ENCODE measurements at regions not wholly inside any gene's neighbourhood (a gene's known extent, or its start where the extent isn't known, plus 50 kb on each side); places are given as distances from the start of the nearest gene placed in this dataset.

DNA sequence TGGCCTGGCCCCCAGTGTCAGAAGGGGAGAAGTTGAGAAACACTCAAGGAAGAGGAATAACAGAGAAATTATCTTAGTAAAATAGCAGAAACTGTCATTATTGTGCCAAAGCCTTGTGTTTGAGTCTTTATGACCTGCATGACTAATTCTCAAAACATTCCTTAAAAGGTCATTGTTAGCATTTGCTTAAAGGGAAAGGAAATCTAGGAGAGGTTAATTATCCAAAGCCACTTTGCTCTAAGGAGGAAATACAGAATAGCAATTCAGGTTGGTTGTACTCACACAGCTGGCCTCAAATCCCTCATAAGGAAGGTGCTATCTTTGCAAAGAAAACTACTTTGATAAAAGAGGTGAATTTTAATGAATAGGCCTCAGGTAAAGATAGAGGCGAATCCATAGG, 516.7 kb downstream of the CBLN4 start:
- ChIA-PET CTCF (no interaction called here), POLR2A (no interaction called here)
- no peaks in the 10 kb centered on the region for H3K27me3 Mint-ChIP-seq (ENCODE audit: low read depth)
- DNase-seq = no peak
- no peak for ATAC-seq
- peaks cover 24% of the 10 kb centered on the region for H3K9me3 Mint-ChIP-seq (ENCODE audit: insufficient read depth)
- H3K27ac Mint-ChIP-seq = no peak overlapping the region
- H3K36me3 Mint-ChIP-seq (ENCODE audit: low read depth) = peaks cover 2% of the 10 kb centered on the region
- no peaks in the 10 kb centered on the region for H3K4me1 Mint-ChIP-seq (ENCODE audit: low read depth)
- H3K4me3 Mint-ChIP-seq = no peak overlapping the region

DNA sequence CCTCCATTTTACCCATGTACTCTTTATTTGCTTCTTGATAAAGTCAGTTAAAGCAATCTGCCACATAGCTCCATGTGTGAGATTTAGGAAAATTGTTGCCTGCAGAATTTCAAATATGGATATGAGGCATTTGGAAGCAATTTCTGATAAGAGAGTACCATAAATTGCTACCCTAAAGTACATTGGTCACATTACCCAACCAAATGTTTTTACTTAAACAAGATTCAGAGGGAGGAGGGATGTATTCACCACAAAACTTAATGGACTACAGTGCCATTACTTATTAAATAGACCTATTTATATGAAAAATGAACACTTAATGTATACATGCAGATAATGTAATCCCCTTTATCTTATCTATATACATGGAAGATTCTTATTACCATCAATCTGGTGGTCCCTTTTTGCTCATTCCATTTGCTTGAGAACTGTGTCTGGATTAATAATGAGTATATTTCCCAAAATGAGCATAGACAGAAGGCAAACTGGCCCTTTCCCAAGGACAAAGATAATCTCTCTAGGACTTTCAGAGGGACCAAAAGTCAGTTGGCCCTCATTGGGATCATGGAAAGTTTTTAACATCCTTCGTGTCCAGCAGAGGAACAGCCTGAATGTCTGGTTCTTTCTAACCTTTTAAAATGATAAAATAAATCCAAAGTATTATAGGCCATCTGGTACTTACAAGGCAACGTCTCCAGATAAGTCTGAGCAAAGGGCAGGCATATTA, 526.4 kb downstream of the CBLN4 start:
- no peaks in the 10 kb centered on the region for H3K36me3 Mint-ChIP-seq (ENCODE audit: low read depth)
- ATAC-seq (no peak), DNase-seq (no peak)
- no peak overlapping the region for H3K4me3 Mint-ChIP-seq
- no peaks in the 10 kb centered on the region for H3K4me1 Mint-ChIP-seq (ENCODE audit: low read depth)
- peaks cover 9% of the 10 kb centered on the region for H3K9me3 Mint-ChIP-seq (ENCODE audit: insufficient read depth)
- H3K27ac Mint-ChIP-seq = no peak overlapping the region
- ChIA-PET CTCF (no interaction called here), POLR2A (no interaction called here)
- no peaks in the 10 kb centered on the region for H3K27me3 Mint-ChIP-seq (ENCODE audit: low read depth)

DNA sequence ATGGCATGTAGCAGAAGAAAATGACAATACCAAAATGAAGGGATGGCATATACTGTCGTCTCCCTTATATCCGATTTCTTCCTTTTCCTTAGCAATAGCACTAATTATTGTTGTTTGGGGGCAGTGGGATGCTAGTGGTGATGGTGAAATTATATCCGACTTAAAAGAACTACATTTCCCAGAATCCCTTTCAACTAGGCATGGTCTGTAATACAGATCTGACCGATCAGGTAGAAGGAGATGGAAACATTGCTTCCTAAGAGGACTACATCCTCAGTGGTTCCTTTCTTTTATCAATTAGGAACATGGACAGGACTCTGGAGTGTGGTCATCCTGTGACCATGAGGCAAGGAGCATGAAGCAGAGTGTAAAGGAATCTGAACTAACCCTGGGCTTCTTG, 532.6 kb downstream of the CBLN4 start:
- no peaks in the 10 kb centered on the region for H3K9me3 Mint-ChIP-seq (ENCODE audit: insufficient read depth)
- H3K4me1 Mint-ChIP-seq (ENCODE audit: low read depth) = no peaks in the 10 kb centered on the region
- CTCF ChIA-PET = no interaction called here
- DNase-seq (no peak), ATAC-seq (no peak)
- POLR2A ChIA-PET = no interaction called here
- no peak overlapping the region for H3K4me3 Mint-ChIP-seq
- no peak overlapping the region for H3K27ac Mint-ChIP-seq
- H3K27me3 Mint-ChIP-seq (ENCODE audit: low read depth) = no peaks in the 10 kb centered on the region
- no peaks in the 10 kb centered on the region for H3K36me3 Mint-ChIP-seq (ENCODE audit: low read depth)

DNA sequence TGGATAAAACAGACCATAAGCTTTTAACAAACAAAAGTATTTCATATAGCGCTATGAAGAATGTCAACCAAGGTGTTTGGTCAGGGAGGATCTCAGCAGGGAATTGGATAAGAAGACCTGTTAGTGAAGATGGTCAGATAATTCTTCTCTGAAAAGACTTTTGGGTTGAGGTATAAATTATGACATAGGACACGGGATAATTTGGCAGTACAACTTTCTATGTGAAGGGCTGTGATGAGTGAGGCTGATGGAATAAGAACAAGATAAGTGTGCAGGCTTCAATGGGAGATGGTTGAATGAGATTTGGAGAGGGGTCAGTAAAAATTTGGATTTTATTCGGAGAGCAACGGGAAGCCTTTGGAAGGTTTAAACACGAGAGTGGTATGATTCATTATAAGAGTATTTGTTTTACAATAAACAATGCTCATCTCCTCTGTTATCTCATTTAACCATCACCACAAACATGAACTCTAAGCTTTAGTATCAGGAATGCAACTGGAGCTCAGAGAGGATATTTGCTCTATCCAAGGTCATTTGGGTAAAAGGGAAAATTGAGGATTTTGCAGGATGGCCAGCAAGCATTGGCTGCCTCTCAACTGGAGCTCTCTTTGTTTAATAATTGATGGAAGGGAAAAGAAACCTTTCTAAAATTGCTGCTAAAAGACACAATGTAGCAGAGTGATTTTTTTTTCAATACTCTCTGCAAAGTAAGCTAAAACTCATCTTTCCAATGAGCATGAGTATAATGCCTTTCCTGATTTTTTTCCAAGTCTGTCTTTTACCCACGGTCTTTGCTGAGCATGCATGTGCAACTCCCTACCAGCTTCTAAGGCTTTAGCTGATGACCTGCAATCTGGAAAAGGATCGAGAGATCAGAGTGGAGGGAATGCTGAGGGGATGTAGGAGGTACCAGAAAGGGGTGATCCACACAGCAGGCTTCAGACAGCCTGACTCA, 534.0 kb downstream of the CBLN4 start:
- no peaks in the 10 kb centered on the region for H3K9me3 Mint-ChIP-seq (ENCODE audit: insufficient read depth)
- ChIA-PET POLR2A (no interaction called here), CTCF (no interaction called here)
- ATAC-seq (no peak), DNase-seq (no peak)
- no peaks in the 10 kb centered on the region for H3K4me1 Mint-ChIP-seq (ENCODE audit: low read depth)
- H3K36me3 Mint-ChIP-seq (ENCODE audit: low read depth) = no peaks in the 10 kb centered on the region
- H3K4me3 Mint-ChIP-seq = no peak overlapping the region
- H3K27ac Mint-ChIP-seq = no peak overlapping the region
- H3K27me3 Mint-ChIP-seq (ENCODE audit: low read depth) = no peaks in the 10 kb centered on the region

DNA sequence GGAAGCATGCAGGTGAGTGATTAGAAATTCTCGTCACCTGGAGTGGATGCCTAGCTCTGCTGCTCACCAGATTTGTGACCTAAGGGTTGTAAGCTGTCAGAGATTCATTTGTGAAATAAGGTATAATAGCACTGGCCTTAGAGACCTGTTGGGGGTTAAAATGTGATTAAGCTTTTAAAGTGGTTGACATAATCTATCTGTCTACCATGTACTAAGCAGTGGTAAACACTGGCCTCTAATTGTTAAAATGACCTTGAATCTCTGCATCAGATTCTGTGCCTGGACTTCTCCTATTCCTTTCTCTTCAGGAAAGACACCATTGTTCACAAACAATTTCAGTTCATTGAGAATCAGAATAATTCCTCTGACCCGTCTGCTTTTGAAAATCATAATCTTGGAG, 536.2 kb downstream of the CBLN4 start:
- H3K4me3 Mint-ChIP-seq = no peak overlapping the region
- CTCF ChIA-PET = no interaction called here
- no peaks in the 10 kb centered on the region for H3K4me1 Mint-ChIP-seq (ENCODE audit: low read depth)
- no peaks in the 10 kb centered on the region for H3K36me3 Mint-ChIP-seq (ENCODE audit: low read depth)
- H3K9me3 Mint-ChIP-seq (ENCODE audit: insufficient read depth) = peaks cover 13% of the 10 kb centered on the region
- POLR2A ChIA-PET = no interaction called here
- H3K27me3 Mint-ChIP-seq (ENCODE audit: low read depth) = no peaks in the 10 kb centered on the region
- no peak overlapping the region for H3K27ac Mint-ChIP-seq
- ATAC-seq (no peak), DNase-seq (no peak)

DNA sequence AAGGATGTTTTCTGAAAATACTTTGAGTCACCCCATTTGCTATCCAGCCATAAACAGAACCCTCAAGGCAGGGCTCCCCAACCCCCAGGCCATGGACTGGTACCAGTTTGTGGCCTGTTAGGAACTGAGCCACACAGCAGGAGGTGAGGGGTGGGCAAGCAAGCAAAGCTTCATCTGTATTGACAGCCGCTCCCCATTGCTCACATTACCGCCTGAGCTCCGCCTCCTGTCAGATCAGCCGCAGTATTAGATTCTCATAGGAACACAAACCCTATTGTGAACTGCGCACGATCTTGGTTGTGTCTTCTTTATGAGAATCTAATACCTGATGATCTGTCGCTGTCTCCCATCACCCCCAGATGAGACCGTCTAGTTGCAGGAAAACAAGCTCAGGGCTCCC, 543.8 kb downstream of the CBLN4 start:
- Mint-ChIP-seq H3K27me3 (ENCODE audit: low read depth) (no peaks in the 10 kb centered on the region), H3K27ac (no peak overlapping the region), H3K9me3 (ENCODE audit: insufficient read depth) (peaks cover 16% of the 10 kb centered on the region), H3K4me3 (no peak overlapping the region), H3K4me1 (ENCODE audit: low read depth) (no peaks in the 10 kb centered on the region), H3K36me3 (ENCODE audit: low read depth) (no peaks in the 10 kb centered on the region)
- CTCF ChIA-PET = no interaction called here
- no peak for DNase-seq
- POLR2A ChIA-PET = interaction anchor here (0.5 kb wide), 1 partner anchor 181 kb away, joined by 3 read pairs; no protein-coding TSS in a partner anchor
- ATAC-seq = no peak

DNA sequence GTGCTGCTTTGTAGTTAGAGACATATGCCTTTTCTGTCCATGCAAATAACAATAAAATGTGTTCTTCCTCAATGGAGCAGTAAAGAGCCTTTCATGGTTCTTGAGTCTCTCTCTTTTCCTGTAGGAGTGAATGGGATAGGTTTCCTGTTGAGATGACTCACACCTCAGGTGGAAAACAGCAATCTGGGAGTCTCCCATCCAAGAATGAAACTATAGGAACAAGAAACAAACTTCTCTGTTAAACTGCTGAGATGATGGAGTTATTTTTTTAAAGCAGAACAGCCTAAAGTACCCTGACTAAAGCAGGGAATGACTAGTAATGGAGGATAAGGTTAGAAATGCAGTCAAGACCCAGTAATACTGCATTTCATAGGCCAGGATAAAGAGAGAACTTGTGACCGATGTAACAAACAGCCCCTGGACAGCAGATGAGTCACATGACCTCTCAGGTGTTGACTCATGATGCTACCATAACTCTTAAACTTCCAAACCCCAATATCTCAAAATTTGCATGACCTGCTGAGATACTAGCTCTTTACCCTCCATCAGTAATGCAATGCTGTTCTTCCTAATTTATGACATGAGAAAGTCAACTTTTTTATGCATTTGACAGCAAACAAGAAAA, 548.9 kb downstream of the CBLN4 start:
- Mint-ChIP-seq H3K27ac (no peak overlapping the region), H3K36me3 (ENCODE audit: low read depth) (no peaks in the 10 kb centered on the region), H3K27me3 (ENCODE audit: low read depth) (no peaks in the 10 kb centered on the region), H3K4me3 (no peak overlapping the region), H3K4me1 (ENCODE audit: low read depth) (no peaks in the 10 kb centered on the region), H3K9me3 (ENCODE audit: insufficient read depth) (peaks cover 4% of the 10 kb centered on the region)
- DNase-seq (no peak), ATAC-seq (no peak)
- ChIA-PET CTCF (no interaction called here), POLR2A (no interaction called here)

DNA sequence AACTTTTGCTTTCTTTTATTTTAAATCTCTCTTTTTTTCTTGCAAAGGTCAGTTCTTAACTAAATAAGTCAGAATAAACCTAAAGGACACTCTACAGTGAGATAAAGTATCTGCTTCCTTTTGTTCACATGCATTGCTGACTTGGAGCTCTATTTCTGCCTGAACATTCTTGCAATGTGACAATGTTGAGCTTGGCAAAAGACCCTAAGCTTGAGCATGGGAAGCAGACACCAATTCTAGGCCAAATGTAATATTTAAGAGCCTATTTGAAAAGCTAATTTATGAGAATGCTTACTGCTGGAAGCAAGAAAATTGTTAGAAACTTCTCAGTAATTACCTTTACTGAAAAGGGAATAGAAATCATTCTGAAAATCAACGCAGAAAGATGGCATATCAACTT, 556.2 kb downstream of the CBLN4 start:
- ChIA-PET CTCF (no interaction called here), POLR2A (no interaction called here)
- Mint-ChIP-seq H3K4me3 (no peak overlapping the region), H3K4me1 (ENCODE audit: low read depth) (no peaks in the 10 kb centered on the region), H3K27ac (no peak overlapping the region), H3K36me3 (ENCODE audit: low read depth) (no peaks in the 10 kb centered on the region), H3K9me3 (ENCODE audit: insufficient read depth) (no peaks in the 10 kb centered on the region), H3K27me3 (ENCODE audit: low read depth) (no peaks in the 10 kb centered on the region)
- DNase-seq (no peak), ATAC-seq (no peak)

DNA sequence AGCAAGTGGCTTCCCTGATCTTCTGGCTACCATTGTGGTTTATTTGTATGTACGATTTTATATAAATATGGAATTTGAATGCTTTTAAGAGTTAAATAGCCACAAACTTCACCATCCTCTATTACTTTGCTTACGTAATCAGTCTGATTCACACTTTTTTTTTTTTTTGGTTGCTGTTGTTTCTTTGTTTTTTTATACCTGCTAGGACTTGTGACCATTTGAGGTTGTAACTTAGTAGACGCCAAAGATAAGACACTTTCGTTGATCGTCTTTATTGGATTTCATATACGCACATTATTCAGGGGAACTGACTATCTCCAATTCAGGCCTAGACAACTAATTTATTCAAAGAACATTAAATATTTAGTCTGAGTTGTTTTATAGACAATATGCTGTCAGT, 559.0 kb downstream of the CBLN4 start:
- H3K4me3 Mint-ChIP-seq = no peak overlapping the region
- no peaks in the 10 kb centered on the region for H3K36me3 Mint-ChIP-seq (ENCODE audit: low read depth)
- H3K9me3 Mint-ChIP-seq (ENCODE audit: insufficient read depth) = no peaks in the 10 kb centered on the region
- ATAC-seq (no peak), DNase-seq (no peak)
- ChIA-PET CTCF (no interaction called here), POLR2A (no interaction called here)
- H3K27me3 Mint-ChIP-seq (ENCODE audit: low read depth) = no peaks in the 10 kb centered on the region
- no peaks in the 10 kb centered on the region for H3K4me1 Mint-ChIP-seq (ENCODE audit: low read depth)
- H3K27ac Mint-ChIP-seq = no peak overlapping the region

DNA sequence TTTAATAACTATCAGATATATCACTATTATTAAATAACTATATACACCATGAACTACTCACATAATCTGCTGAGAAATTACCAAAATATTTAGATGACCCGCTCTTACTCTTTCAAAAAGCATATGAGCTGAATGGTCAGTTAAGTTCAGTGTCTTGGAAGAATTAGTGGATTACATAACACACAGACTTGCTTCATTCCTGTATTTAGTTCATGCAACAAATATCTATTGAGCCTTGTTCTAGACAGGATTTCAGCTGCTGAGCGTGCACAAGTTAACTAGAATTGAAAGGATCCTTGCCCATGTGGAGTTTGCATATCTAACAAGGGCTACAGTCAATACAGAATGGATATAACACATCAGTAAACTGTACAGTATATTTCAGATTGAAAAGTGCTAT, 566.2 kb downstream of the CBLN4 start:
- Mint-ChIP-seq H3K9me3 (ENCODE audit: insufficient read depth) (no peaks in the 10 kb centered on the region), H3K27ac (no peak overlapping the region), H3K4me3 (no peak overlapping the region), H3K4me1 (ENCODE audit: low read depth) (no peaks in the 10 kb centered on the region), H3K36me3 (ENCODE audit: low read depth) (no peaks in the 10 kb centered on the region), H3K27me3 (ENCODE audit: low read depth) (no peaks in the 10 kb centered on the region)
- no peak for DNase-seq
- POLR2A ChIA-PET = no interaction called here
- CTCF ChIA-PET = no interaction called here
- ATAC-seq = no peak

DNA sequence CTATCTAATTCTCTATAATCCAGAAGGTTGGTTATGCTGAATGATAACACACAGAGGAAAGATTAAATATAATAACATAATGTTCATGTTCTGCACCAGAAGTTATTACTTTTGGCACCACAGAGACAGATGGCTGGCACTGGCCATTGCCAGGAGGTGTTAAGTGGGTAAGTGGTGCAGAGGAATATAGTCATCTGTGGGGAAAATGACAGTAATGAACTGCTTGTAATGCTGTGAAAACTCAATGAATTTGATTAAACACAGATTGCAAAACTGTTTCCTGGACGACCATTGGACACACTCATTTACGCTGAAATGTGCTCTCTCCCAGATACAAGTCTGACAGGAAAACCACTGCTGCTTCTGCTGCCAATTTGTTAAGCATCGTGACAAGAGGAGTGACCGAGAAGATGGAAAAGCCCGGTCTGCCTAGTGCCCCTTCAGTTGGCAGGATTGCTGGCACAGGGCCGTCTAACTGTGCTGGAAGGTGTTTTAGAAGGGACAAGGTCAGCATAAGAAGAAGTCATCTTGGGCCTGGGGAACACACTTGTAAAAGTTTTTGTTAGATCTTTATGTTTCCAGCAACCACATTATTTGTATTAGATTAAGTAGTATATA, 567.4 kb downstream of the CBLN4 start:
- no peak overlapping the region for H3K4me3 Mint-ChIP-seq
- POLR2A ChIA-PET = no interaction called here
- H3K27me3 Mint-ChIP-seq (ENCODE audit: low read depth) = no peaks in the 10 kb centered on the region
- no peaks in the 10 kb centered on the region for H3K4me1 Mint-ChIP-seq (ENCODE audit: low read depth)
- H3K27ac Mint-ChIP-seq = no peak overlapping the region
- DNase-seq (no peak), ATAC-seq (no peak)
- no peaks in the 10 kb centered on the region for H3K36me3 Mint-ChIP-seq (ENCODE audit: low read depth)
- H3K9me3 Mint-ChIP-seq (ENCODE audit: insufficient read depth) = no peaks in the 10 kb centered on the region
- CTCF ChIA-PET = no interaction called here

DNA sequence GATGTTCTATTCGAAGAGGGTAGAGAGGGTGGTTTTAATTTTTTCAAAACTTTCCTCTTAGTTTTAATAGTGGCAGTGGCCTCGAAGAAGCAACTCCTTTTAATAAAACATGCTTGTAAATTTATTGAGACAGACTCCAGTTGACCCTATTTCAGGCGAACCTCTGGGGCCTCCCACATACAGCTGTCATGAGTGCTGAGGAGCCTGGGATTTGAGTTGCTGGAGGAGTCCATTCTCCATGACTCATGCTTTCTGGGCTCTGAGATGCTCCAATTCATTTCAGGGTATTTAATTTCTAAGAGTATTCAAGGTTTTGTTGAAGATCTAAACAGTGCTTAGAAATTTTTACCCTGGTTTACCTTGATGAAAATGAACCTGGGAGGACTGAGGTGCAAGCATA, 580.4 kb downstream of the CBLN4 start:
- no peaks in the 10 kb centered on the region for H3K9me3 Mint-ChIP-seq (ENCODE audit: insufficient read depth)
- no peak for ATAC-seq
- no peak overlapping the region for H3K27ac Mint-ChIP-seq
- no peaks in the 10 kb centered on the region for H3K27me3 Mint-ChIP-seq (ENCODE audit: low read depth)
- CTCF ChIA-PET = no interaction called here
- H3K36me3 Mint-ChIP-seq (ENCODE audit: low read depth) = no peaks in the 10 kb centered on the region
- H3K4me3 Mint-ChIP-seq = no peak overlapping the region
- H3K4me1 Mint-ChIP-seq (ENCODE audit: low read depth) = no peaks in the 10 kb centered on the region
- DNase-seq = no peak
- POLR2A ChIA-PET = no interaction called here

Measured in activated CD8-positive, alpha-beta T cell treated with anti-CD3 and anti-CD28 coated beads, Interleukin-2, amount 10 ng/mL, durations not matched to agents 7 days and 5 days (primary cell).